Smooth muscle cell (in vitro differentiated cells): ENCODE measurements at regions not wholly inside any gene's neighbourhood (a gene's known extent, or its start where the extent isn't known, plus 50 kb on each side); places are given as distances from the start of the nearest gene placed in this dataset.
A peak's percentile ranks its signal among the peaks of the same experiment; 100 is the strongest.

Experiments used
- DNase-seq: peaks from one replicate; lab custom pipeline; 2025; ENCODE audit not compliant: unreplicated experiment; lab: John Stamatoyannopoulos, UW
- H2AFZ ChIP-seq: fragments of 200-600 bp; sonication (generic); 2 replicates; pipeline ENCODE4 v1.6.0; 2016; ENCODE audit warnings: antibody characterized with exemption, low read depth, mild to moderate bottlenecking
- H3F3A ChIP-seq: fragments of 200-600 bp; sonication (generic); 2 replicates; pipeline ENCODE4 v1.6.0; 2017; ENCODE audit warnings: antibody characterized with exemption, low read depth
- H3K27ac ChIP-seq: fragments of 200-600 bp; sonication (generic); 2 replicates; pipeline ENCODE4 v1.5.1; 2016; ENCODE audit warnings: low read depth, mild to moderate bottlenecking
- H3K27me3 ChIP-seq: fragments of 200-600 bp; sonication (generic); 2 replicates; pipeline ENCODE4 v1.6.1; 2016; ENCODE audit warnings: low read depth, mild to moderate bottlenecking
- H3K36me3 ChIP-seq: fragments of 200-600 bp; sonication (generic); 2 replicates; pipeline ENCODE4 v1.5.1; 2016; ENCODE audit warnings: low read depth
- H3K4me1 ChIP-seq: fragments of 200-600 bp; sonication (generic); 2 replicates; pipeline ENCODE4 v1.5.1; 2016; ENCODE audit warnings: low read depth
- H3K4me2 ChIP-seq: fragments of 200-600 bp; sonication (generic); 2 replicates; pipeline ENCODE4 v1.6.0; 2016; ENCODE audit warnings: mild to moderate bottlenecking
- H3K4me3 ChIP-seq: fragments of 200-600 bp; sonication (generic); 2 replicates; pipeline ENCODE4 v1.5.1; 2016; ENCODE audit warnings: mild to moderate bottlenecking
- H3K79me2 ChIP-seq: fragments of 200-600 bp; sonication (generic); 2 replicates; pipeline ENCODE4 v1.6.0; 2016; ENCODE audit warnings: low read depth, mild to moderate bottlenecking
- H3K9ac ChIP-seq: fragments of 200-600 bp; sonication (generic); 2 replicates; pipeline ENCODE4 v1.6.0; 2016; ENCODE audit warnings: low read depth
- H3K9me3 ChIP-seq: fragments of 200-600 bp; sonication (generic); replicated peaks from 2 replicates; pipeline ENCODE4 v1.5.1; 2016; ENCODE audit warnings: low read depth
- H4K20me1 ChIP-seq: fragments of 200-600 bp; sonication (generic); 2 replicates; pipeline ENCODE4 v1.6.0; 2016; ENCODE audit warnings: low read depth
- WGBS: methylation state at CpG from one replicate; pipeline ENCODE4 v1.1.7; 2016; ENCODE audit warnings: low lambda C conversion rate; 5-methylcytosine and 5-hydroxymethylcytosine counted together
- TF ChIP-seq, protein P1 (sequence below): fragments of 200-600 bp; sonication (generic); IDR thresholded peaks from 2 replicates; pipeline ENCODE4 v1.5.1; 2017; ENCODE audit warnings: borderline replicate concordance, mild to moderate bottlenecking, antibody characterized with exemption; ENCODE audit not compliant: insufficient read depth, poor library complexity, severe bottlenecking

DNA sequence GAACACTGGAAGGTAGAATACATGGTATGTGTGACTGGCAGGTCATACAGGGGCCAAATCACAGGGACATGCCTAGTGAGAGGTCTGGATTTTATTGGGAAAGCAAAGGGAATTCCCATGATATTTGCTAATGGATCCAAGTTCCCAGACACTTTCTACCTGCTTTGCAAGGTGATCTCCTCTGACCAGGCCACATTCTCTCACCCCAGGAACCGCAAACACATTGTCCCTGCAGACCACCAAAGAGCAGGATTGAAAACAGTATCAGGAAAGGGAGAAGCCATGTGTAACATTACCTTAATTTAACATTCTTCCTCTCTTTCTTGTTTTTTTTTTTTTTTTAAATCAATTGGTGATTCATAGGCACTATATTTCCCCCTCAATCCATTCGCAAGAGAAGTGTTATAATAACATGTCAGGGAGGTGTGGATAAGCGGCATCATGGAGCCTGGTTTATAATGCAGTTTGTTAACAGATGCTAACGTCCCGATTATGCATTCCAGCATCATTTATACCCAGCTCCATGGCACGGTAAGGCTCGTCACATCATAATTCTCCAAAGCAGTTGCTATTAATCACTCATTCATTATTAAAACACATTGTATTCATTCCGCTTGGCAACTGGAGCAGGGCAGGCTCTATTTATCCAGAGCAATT is 155.1 kb upstream of the CCL2 start:
- Histone ChIP-seq H3K9ac (no peak overlapping the region), H2AFZ (no peak overlapping the region), H3F3A (no peaks in the 10 kb centered on the region), H3K36me3 (no peaks in the 10 kb centered on the region), H3K4me1 (no peaks in the 10 kb centered on the region), H4K20me1 (no peaks in the 10 kb centered on the region), H3K79me2 (no peaks in the 10 kb centered on the region), H3K4me2 (no peak overlapping the region), H3K9me3 (no peaks in the 10 kb centered on the region), H3K27me3 (peaks cover 3% of the 10 kb centered on the region), H3K27ac (no peak overlapping the region), H3K4me3 (no peak overlapping the region)
- no peak for DNase-seq
- TF ChIP-seq, protein P1, sequence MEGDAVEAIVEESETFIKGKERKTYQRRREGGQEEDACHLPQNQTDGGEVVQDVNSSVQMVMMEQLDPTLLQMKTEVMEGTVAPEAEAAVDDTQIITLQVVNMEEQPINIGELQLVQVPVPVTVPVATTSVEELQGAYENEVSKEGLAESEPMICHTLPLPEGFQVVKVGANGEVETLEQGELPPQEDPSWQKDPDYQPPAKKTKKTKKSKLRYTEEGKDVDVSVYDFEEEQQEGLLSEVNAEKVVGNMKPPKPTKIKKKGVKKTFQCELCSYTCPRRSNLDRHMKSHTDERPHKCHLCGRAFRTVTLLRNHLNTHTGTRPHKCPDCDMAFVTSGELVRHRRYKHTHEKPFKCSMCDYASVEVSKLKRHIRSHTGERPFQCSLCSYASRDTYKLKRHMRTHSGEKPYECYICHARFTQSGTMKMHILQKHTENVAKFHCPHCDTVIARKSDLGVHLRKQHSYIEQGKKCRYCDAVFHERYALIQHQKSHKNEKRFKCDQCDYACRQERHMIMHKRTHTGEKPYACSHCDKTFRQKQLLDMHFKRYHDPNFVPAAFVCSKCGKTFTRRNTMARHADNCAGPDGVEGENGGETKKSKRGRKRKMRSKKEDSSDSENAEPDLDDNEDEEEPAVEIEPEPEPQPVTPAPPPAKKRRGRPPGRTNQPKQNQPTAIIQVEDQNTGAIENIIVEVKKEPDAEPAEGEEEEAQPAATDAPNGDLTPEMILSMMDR = no peak
- 94% methylated on average over 8 of the region's 8 CpGs for WGBS

DNA sequence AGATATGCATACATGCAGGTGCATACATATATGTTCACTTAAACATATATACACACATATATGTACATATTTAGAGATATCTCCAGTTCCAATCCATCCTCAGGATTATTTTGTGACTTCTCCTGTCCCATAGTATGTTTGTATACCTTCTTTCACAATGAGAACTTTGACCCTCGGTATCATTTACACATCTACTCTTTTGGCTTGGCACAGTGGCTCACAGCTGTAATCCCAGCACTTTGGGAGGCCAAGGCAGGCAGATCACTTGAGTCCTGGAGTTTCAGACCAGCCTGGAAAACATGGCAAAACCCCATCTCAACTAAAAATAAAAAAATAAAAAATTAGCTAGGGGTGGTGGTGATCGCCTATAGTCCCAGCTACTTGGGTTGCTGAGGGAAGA is 148.1 kb upstream of the CCL2 start:
- H2AFZ ChIP-seq = no peak overlapping the region
- no peak overlapping the region for H3K4me2 ChIP-seq
- no peaks in the 10 kb centered on the region for H4K20me1 ChIP-seq
- no peaks in the 10 kb centered on the region for H3K4me1 ChIP-seq
- H3K79me2 ChIP-seq = no peaks in the 10 kb centered on the region
- no peaks in the 10 kb centered on the region for H3K36me3 ChIP-seq
- no peaks in the 10 kb centered on the region for H3K9me3 ChIP-seq
- H3K27ac ChIP-seq = no peak overlapping the region
- H3K4me3 ChIP-seq = no peak overlapping the region
- 93% methylated on average over 2 of the region's 2 CpGs for WGBS
- DNase-seq = no peak
- no peak overlapping the region for H3K9ac ChIP-seq
- no peaks in the 10 kb centered on the region for H3F3A ChIP-seq
- TF ChIP-seq, protein P1 = no peak
- H3K27me3 ChIP-seq = peaks cover 18% of the 10 kb centered on the region

DNA sequence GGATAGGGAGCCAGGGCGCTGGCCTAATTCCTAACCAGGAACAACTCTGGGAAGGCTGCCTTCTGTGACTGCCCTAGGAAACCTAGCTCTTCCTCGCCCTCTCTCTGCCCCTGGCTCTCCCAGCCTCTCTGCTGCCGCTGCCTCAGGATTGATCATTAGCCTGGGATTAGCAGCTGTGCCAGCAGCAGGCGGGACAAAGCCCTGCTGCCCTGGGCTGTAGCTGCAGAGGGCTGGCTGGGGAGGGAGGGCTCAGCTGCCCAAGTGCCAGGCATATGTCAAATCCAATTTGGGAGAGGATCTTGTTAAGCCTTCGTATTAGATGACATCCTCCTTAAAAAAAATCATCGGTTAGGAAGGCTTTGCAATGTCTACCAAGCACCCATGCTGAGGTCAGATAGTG is 144.8 kb upstream of the CCL2 start:
- Histone ChIP-seq H3K27ac (no peak overlapping the region), H3K79me2 (no peaks in the 10 kb centered on the region)
- 59% methylated on average over 6 of the region's 6 CpGs for WGBS

DNA sequence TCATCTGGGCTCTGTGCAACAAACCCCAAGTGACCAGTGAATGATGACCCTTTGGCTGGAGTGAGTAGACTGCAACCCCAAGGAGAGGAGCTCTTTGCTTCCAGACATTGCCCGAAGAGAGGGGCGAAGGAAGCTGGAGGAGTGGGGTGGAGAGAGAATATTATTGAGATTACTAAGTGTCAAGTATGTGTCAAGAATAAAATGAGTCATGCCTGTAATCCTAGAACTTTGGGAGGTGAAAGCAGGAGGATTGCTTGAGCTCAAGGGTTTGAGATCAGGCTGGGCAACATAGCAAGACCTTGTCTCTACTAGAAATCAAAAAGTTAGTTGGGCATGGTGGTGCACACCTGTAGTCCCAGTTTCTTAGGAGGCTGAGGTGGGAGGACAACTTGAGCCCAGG is 142.0 kb upstream of the CCL2 start:
- peak overlapping the region; percentile 56 for H3K27ac ChIP-seq
- H3K27me3 ChIP-seq = peaks cover 2% of the 10 kb centered on the region
- H3K9me3 ChIP-seq = no peaks in the 10 kb centered on the region
- TF ChIP-seq, protein P1 = no peak
- H2AFZ ChIP-seq = no peak overlapping the region
- 53% methylated on average over 2 of the region's 2 CpGs for WGBS
- H3K36me3 ChIP-seq = no peaks in the 10 kb centered on the region
- no peak overlapping the region for H3K9ac ChIP-seq
- peak overlapping the region; percentile 39 for H3K4me2 ChIP-seq
- H3F3A ChIP-seq = peaks cover 5% of the 10 kb centered on the region
- no peaks in the 10 kb centered on the region for H3K4me1 ChIP-seq
- no peaks in the 10 kb centered on the region for H3K79me2 ChIP-seq
- no peak for DNase-seq
- peaks cover 4% of the 10 kb centered on the region for H4K20me1 ChIP-seq
- no peak overlapping the region for H3K4me3 ChIP-seq

More for the DNA sequence above, 144.8 kb upstream of the CCL2 start:
- no peaks in the 10 kb centered on the region for H3K9me3 ChIP-seq
- H3K36me3 ChIP-seq = no peaks in the 10 kb centered on the region
- H3K4me1 ChIP-seq = no peaks in the 10 kb centered on the region
- peaks cover 4% of the 10 kb centered on the region for H4K20me1 ChIP-seq
- no peak overlapping the region for H3K4me2 ChIP-seq
- no peak overlapping the region for H3K4me3 ChIP-seq
- no peak for DNase-seq
- TF ChIP-seq, protein P1 = no peak
- no peak overlapping the region for H3K9ac ChIP-seq
- no peak overlapping the region for H2AFZ ChIP-seq
- H3F3A ChIP-seq = peaks cover 5% of the 10 kb centered on the region
- H3K27me3 ChIP-seq = peaks cover 14% of the 10 kb centered on the region
